NCI-H1092 (cell line): ENCODE measurements at regions not wholly inside any gene's neighbourhood (a gene's known extent, or its start where the extent isn't known, plus 50 kb on each side); places are given as distances from the start of the nearest gene placed in this dataset.
"Not testable (repeated sequence)": the region's sequence is repeated elsewhere in the genome, so short reads cannot be mapped to it uniquely, and the experiment has no call there.

Source experiments
- DNase-seq: peaks from one replicate; lab custom pipeline; 2025; lab: John Stamatoyannopoulos, UW

GRCh38 chr11:64428693-64429092, 69.7 kb downstream of the RPS6KA4 start:
- DNase-seq, result no peak

- no peak for DNase-seq
These were observed 71.0 kb downstream of the RPS6KA4 start for GRCh38 chr11:64429970-64430369.

- DNase-seq, result no peak
These were observed 71.7 kb downstream of the RPS6KA4 start for GRCh38 chr11:64430645-64431044.

GRCh38 chr11:64436000-64436399, 77.0 kb downstream of the RPS6KA4 start:
- DNase-seq, result no peak

GRCh38 chr11:64437426-64437825, 78.5 kb downstream of the RPS6KA4 start:
- no peak for DNase-seq

GRCh38 chr11:64438986-64439771, 80.2 kb downstream of the RPS6KA4 start:
- no peak for DNase-seq

GRCh38 chr11:64439772-64440491, 81.0 kb downstream of the RPS6KA4 start:
- not testable (repeated sequence) for DNase-seq

GRCh38 chr11:64441127-64441526, 82.2 kb downstream of the RPS6KA4 start:
- no peak for DNase-seq

GRCh38 chr11:64443001-64443400, 84.0 kb downstream of the RPS6KA4 start:
- no peak for DNase-seq

GRCh38 chr11:64444838-64445441, 86.0 kb downstream of the RPS6KA4 start:
- no peak for DNase-seq

GRCh38 chr11:64445651-64446050, 86.7 kb downstream of the RPS6KA4 start:
- no peak for DNase-seq

- no peak for DNase-seq
These were observed 89.1 kb downstream of the RPS6KA4 start for GRCh38 chr11:64447831-64448598.

GRCh38 chr11:64448599-64449380, 89.8 kb downstream of the RPS6KA4 start:
- DNase-seq, result peak; percentile 73

GRCh38 chr11:64449381-64450167, 90.6 kb downstream of the RPS6KA4 start:
- DNase-seq, result peak; percentile 29

GRCh38 chr11:64450168-64450560, 91.2 kb downstream of the RPS6KA4 start:
- no peak for DNase-seq

GRCh38 chr11:64451856-64452255, 92.9 kb downstream of the RPS6KA4 start:
- DNase-seq, result no peak

- DNase-seq, result no peak
These were observed 94.5 kb downstream of the RPS6KA4 start for GRCh38 chr11:64453466-64453865.

- DNase-seq, result no peak
These were observed 96.7 kb downstream of the RPS6KA4 start for GRCh38 chr11:64455456-64456261.

- DNase-seq, result no peak
These were observed 97.8 kb downstream of the RPS6KA4 start for GRCh38 chr11:64456509-64457320.
